GM21576 (cell line): ENCODE measurements at regions not wholly inside any gene's neighbourhood (a gene's known extent, or its start where the extent isn't known, plus 50 kb on each side); places are given as distances from the start of the nearest gene placed in this dataset.
"Not testable (repeated sequence)": the region's sequence is repeated elsewhere in the genome, so short reads cannot be mapped to it uniquely, and the experiment has no call there.

Experiments
- ATAC-seq: cut with Tn5 transposase; IDR thresholded peaks from one replicate; pipeline ENCODE4 v1.9.1; 2021; ENCODE audit warnings: mild to moderate bottlenecking, moderate library complexity; ENCODE audit not compliant: unreplicated experiment

GRCh38 chr5:158273035-158273434, 414.1 kb upstream of the CLINT1 start:
- no peak for ATAC-seq

- ATAC-seq = no peak
Measured at GRCh38 chr5:158272409-158272808, 413.5 kb upstream of the CLINT1 start.

GRCh38 chr5:158270996-158271554, 412.1 kb upstream of the CLINT1 start:
- no peak for ATAC-seq

GRCh38 chr5:158268286-158268685, 409.3 kb upstream of the CLINT1 start:
- ATAC-seq = no peak

- ATAC-seq = no peak
Measured at GRCh38 chr5:158267228-158267627, 408.3 kb upstream of the CLINT1 start.

GRCh38 chr5:158265931-158266700, 407.2 kb upstream of the CLINT1 start:
- ATAC-seq = no peak

- ATAC-seq = no peak
Measured at GRCh38 chr5:158265346-158265745, 406.4 kb upstream of the CLINT1 start.

- no peak for ATAC-seq
Measured at GRCh38 chr5:158264264-158264663, 405.3 kb upstream of the CLINT1 start.

GRCh38 chr5:158261674-158262367, 402.9 kb upstream of the CLINT1 start:
- no peak for ATAC-seq

- no peak for ATAC-seq
Measured at GRCh38 chr5:158256096-158256495, 397.2 kb upstream of the CLINT1 start.

GRCh38 chr5:158255609-158256008, 396.7 kb upstream of the CLINT1 start:
- no peak for ATAC-seq

GRCh38 chr5:158246661-158247060, 387.7 kb upstream of the CLINT1 start:
- no peak for ATAC-seq

- no peak for ATAC-seq
Measured at GRCh38 chr5:158245513-158245912, 386.6 kb upstream of the CLINT1 start.

- ATAC-seq = no peak
Measured at GRCh38 chr5:158244882-158245281, 385.9 kb upstream of the CLINT1 start.

GRCh38 chr5:158236511-158237335, 377.8 kb upstream of the CLINT1 start:
- ATAC-seq = no peak

- ATAC-seq = no peak
Measured at GRCh38 chr5:158235159-158235547, 376.2 kb upstream of the CLINT1 start.

- no peak for ATAC-seq
Measured at GRCh38 chr5:158234323-158235158, 375.6 kb upstream of the CLINT1 start.

- no peak for ATAC-seq
Measured at GRCh38 chr5:158233735-158234322, 374.9 kb upstream of the CLINT1 start.

GRCh38 chr5:158227314-158227713, 368.4 kb upstream of the CLINT1 start:
- ATAC-seq = not testable (repeated sequence)

GRCh38 chr5:158226496-158226895, 367.6 kb upstream of the CLINT1 start:
- ATAC-seq = no peak
